ES-I3 (cell line): ENCODE measurements at regions not wholly inside any gene's neighbourhood (a gene's known extent, or its start where the extent isn't known, plus 50 kb on each side); places are given as distances from the start of the nearest gene placed in this dataset.
"Not testable (repeated sequence)": the region's sequence is repeated elsewhere in the genome, so short reads cannot be mapped to it uniquely, and the experiment has no call there.

Source experiments
- H3K36me3 ChIP-seq: 2 replicates; pipeline ENCODE4 v1.6.1; 2013; ENCODE audit warnings: mild to moderate bottlenecking, low read length, control low read depth, moderate library complexity; ENCODE audit not compliant: insufficient read depth
- H3K4me1 ChIP-seq: 2 replicates; pipeline ENCODE4 v1.6.1; 2013; ENCODE audit warnings: mild to moderate bottlenecking, control low read depth, low read length; ENCODE audit not compliant: insufficient read depth
- H3K9ac ChIP-seq: 2 replicates; pipeline ENCODE4 v1.6.1; 2013; ENCODE audit warnings: low read depth, mild to moderate bottlenecking, low read length, moderate library complexity
- H3K9me3 ChIP-seq: 2 replicates; pipeline ENCODE4 v1.6.1; 2013; ENCODE audit warnings: mild to moderate bottlenecking, low read length, moderate library complexity; ENCODE audit not compliant: control insufficient read depth, insufficient read depth

- Histone ChIP-seq H3K9me3 (no peaks in the 10 kb centered on the region), H3K4me1 (no peaks in the 10 kb centered on the region), H3K36me3 (no peaks in the 10 kb centered on the region), H3K9ac (no peak overlapping the region)
Measured at GRCh38 chr5:119694284-119694683, 64.9 kb downstream of the FAM170A start.

GRCh38 chr5:119706049-119706448 lies 76.7 kb downstream of the FAM170A start:
- Histone ChIP-seq H3K9me3 (no peaks in the 10 kb centered on the region), H3K9ac (no peak overlapping the region), H3K36me3 (no peaks in the 10 kb centered on the region), H3K4me1 (no peaks in the 10 kb centered on the region)

- Histone ChIP-seq H3K9me3 (no peaks in the 10 kb centered on the region), H3K4me1 (no peaks in the 10 kb centered on the region), H3K9ac (no peak overlapping the region), H3K36me3 (no peaks in the 10 kb centered on the region)
Measured at GRCh38 chr5:119708076-119708790, 78.9 kb downstream of the FAM170A start.

- Histone ChIP-seq H3K9ac (no peak overlapping the region), H3K9me3 (peaks cover 10% of the 10 kb centered on the region), H3K36me3 (no peaks in the 10 kb centered on the region), H3K4me1 (no peaks in the 10 kb centered on the region)
Measured at GRCh38 chr5:119721775-119722174, 92.4 kb downstream of the FAM170A start.

GRCh38 chr5:119725291-119725690 lies 95.9 kb downstream of the FAM170A start:
- not testable (repeated sequence) for H3K4me1 ChIP-seq, H3K9ac ChIP-seq, H3K36me3 ChIP-seq
- peaks cover 10% of the 10 kb centered on the region for H3K9me3 ChIP-seq

- Histone ChIP-seq H3K4me1 (no peaks in the 10 kb centered on the region), H3K9me3 (peaks cover 10% of the 10 kb centered on the region), H3K9ac (no peak overlapping the region), H3K36me3 (no peaks in the 10 kb centered on the region)
Measured at GRCh38 chr5:119726544-119726943, 97.2 kb downstream of the FAM170A start.

GRCh38 chr5:119740225-119740624 lies 110.9 kb downstream of the FAM170A start:
- no peaks in the 10 kb centered on the region for H3K36me3 ChIP-seq
- no peaks in the 10 kb centered on the region for H3K9me3 ChIP-seq
- H3K9ac ChIP-seq = no peak overlapping the region
- peaks cover 2% of the 10 kb centered on the region; the same call in 1 of the 2 replicates for H3K4me1 ChIP-seq

GRCh38 chr5:119741691-119742090 lies 112.3 kb downstream of the FAM170A start:
- no peak overlapping the region for H3K9ac ChIP-seq
- H3K4me1 ChIP-seq = no peaks in the 10 kb centered on the region
- no peaks in the 10 kb centered on the region for H3K36me3 ChIP-seq
- no peaks in the 10 kb centered on the region for H3K9me3 ChIP-seq

GRCh38 chr5:119742311-119742710 lies 113.0 kb downstream of the FAM170A start:
- Histone ChIP-seq H3K36me3 (no peaks in the 10 kb centered on the region), H3K9ac (no peak overlapping the region), H3K4me1 (no peaks in the 10 kb centered on the region), H3K9me3 (no peaks in the 10 kb centered on the region)

- Histone ChIP-seq H3K4me1 (no peaks in the 10 kb centered on the region), H3K36me3 (no peaks in the 10 kb centered on the region), H3K9me3 (no peaks in the 10 kb centered on the region), H3K9ac (no peak overlapping the region)
Measured at GRCh38 chr5:119743927-119744326, 114.6 kb downstream of the FAM170A start.

GRCh38 chr5:119745976-119746375 lies 116.6 kb downstream of the FAM170A start:
- Histone ChIP-seq H3K36me3 (no peaks in the 10 kb centered on the region), H3K9ac (no peak overlapping the region), H3K4me1 (no peaks in the 10 kb centered on the region), H3K9me3 (no peaks in the 10 kb centered on the region)

- H3K9ac ChIP-seq = no peak overlapping the region
- no peaks in the 10 kb centered on the region for H3K36me3 ChIP-seq
- no peaks in the 10 kb centered on the region for H3K9me3 ChIP-seq
- H3K4me1 ChIP-seq = no peaks in the 10 kb centered on the region
Measured at GRCh38 chr5:119746984-119747383, 117.6 kb downstream of the FAM170A start.

- Histone ChIP-seq H3K36me3 (no peaks in the 10 kb centered on the region), H3K9me3 (no peaks in the 10 kb centered on the region), H3K9ac (no peak overlapping the region), H3K4me1 (no peaks in the 10 kb centered on the region)
Measured at GRCh38 chr5:119750887-119751733, 121.8 kb downstream of the FAM170A start.

- no peak overlapping the region for H3K9ac ChIP-seq
- H3K36me3 ChIP-seq = no peaks in the 10 kb centered on the region
- no peaks in the 10 kb centered on the region for H3K4me1 ChIP-seq
- H3K9me3 ChIP-seq = no peaks in the 10 kb centered on the region
Measured at GRCh38 chr5:119751734-119752094, 122.4 kb downstream of the FAM170A start.
